Spleen (tissue), 7 donors: ENCODE measurements at regions not wholly inside any gene's neighbourhood (a gene's known extent, or its start where the extent isn't known, plus 50 kb on each side); places are given as distances from the start of the nearest gene placed in this dataset.

Experiments
- POLR2AphosphoS5 ChIP-seq, 3 donors: sonication (generic); formaldehyde crosslinking; IDR thresholded peaks; one replicate each; pipeline ENCODE4 v1.5.1; 2017; ENCODE audit warnings: antibody characterized with exemption in 3 of 3
- TF ChIP-seq, protein P1 (sequence below), 11 experiments: fragments of 200-600 bp in 7 of 11; fragments of 450-650 bp in 4 of 11; sonication (generic) in 4 of 11; IDR thresholded peaks in 8 of 11; conservative IDR thresholded peaks in 3 of 11; 1 replicate in 7 of 11; 2 replicates in 4 of 11; pipeline versions ENCODE4 v1.4.0 to v1.8.0; 2016 to 2021; ENCODE audit warnings: antibody characterized with exemption in 11 of 11, inconsistent platforms in 4 of 11, mild to moderate bottlenecking in 1 of 11
- donor health status: DM: no; HTN: no; CAD: no; lungs with moderate emphysema.
- donor health status: DM: no; HTN: no; CAD: no.
- donor health status: DM: no; HTN: no; CAD: no.

DNA sequence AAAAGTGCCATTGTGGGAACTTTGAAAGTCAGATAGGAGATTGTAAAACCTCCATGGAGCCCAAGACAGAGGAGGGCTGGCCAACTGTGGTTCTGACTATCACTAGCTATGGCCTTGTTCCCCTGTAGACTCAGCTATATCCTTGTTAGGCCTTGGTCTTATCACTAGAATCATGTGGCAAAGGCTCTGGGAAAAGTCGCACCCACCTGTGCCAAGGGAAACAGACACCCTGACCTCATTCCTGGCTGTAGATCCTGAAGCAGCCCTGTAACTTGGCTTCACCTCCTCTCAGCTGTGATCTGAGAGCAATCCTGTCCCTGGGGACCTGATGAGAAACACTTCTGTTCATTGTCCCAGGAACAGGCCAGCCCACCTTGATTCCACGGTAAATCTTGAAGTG lies 566.2 kb downstream of the TMEM135 start:
- no peak for TF ChIP-seq POLR2AphosphoS5 (IDR thresholded peaks at IDR 0.05)
- TF ChIP-seq, protein P1, sequence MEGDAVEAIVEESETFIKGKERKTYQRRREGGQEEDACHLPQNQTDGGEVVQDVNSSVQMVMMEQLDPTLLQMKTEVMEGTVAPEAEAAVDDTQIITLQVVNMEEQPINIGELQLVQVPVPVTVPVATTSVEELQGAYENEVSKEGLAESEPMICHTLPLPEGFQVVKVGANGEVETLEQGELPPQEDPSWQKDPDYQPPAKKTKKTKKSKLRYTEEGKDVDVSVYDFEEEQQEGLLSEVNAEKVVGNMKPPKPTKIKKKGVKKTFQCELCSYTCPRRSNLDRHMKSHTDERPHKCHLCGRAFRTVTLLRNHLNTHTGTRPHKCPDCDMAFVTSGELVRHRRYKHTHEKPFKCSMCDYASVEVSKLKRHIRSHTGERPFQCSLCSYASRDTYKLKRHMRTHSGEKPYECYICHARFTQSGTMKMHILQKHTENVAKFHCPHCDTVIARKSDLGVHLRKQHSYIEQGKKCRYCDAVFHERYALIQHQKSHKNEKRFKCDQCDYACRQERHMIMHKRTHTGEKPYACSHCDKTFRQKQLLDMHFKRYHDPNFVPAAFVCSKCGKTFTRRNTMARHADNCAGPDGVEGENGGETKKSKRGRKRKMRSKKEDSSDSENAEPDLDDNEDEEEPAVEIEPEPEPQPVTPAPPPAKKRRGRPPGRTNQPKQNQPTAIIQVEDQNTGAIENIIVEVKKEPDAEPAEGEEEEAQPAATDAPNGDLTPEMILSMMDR (IDR thresholded peaks at IDR 0.05 in 8 of 11, conservative IDR thresholded peaks at IDR 0.05 in 3 of 11): no peak
